ENCODE measurements at regions not wholly inside any gene's neighbourhood (a gene's known extent, or its start where the extent isn't known, plus 50 kb on each side); places are given as distances from the start of the nearest gene placed in this dataset.
"Not testable (repeated sequence)": the region's sequence is repeated elsewhere in the genome, so short reads cannot be mapped to it uniquely, and the experiment has no call there.

- DNase-seq: peak; percentile 54
Observed at GRCh38 chr3:104198131-104198530, 1168.6 kb upstream of the ALCAM start.

DNA sequence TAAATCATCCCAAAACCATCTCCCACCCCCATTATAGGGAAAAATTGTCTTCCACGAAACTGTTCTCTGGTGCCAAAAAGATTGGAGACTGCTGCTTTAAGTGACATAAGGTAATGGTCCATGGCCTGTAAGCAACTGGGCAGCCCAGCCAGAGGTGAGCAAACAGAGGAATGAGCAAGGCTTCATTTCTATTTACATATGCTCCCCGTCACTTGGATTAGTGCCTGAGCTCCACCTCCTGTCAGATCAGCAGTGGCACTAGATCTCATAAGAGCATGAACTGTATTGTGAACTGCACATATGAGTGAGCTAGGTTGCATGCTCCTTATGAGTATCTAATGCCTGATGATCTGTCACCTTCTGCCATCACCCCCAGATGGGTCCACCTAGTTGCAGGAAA is 1159.8 kb upstream of the ALCAM start:
- no peak for DNase-seq

- no peak for DNase-seq
Observed at GRCh38 chr3:104214277-104214676, 1152.4 kb upstream of the ALCAM start.

DNA sequence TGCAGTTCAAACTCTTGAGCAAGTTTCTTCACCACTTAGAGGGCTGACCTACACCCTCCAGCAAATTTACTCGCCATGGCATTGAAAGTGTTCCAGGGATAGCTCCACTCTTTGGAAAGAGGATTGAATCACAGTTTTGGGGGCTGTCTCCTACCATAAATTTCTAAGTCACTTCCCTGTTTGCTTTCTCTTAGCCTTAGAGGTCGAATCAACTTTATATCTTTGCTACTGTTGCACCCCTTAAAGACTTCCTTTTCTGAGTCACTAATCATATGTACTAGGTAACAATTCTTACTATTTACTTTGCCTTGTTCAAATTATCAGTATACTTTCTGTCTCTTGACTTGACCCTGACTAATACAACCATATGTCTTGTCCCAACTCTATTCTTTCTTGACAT is 1151.8 kb upstream of the ALCAM start:
- DNase-seq: no peak

DNA sequence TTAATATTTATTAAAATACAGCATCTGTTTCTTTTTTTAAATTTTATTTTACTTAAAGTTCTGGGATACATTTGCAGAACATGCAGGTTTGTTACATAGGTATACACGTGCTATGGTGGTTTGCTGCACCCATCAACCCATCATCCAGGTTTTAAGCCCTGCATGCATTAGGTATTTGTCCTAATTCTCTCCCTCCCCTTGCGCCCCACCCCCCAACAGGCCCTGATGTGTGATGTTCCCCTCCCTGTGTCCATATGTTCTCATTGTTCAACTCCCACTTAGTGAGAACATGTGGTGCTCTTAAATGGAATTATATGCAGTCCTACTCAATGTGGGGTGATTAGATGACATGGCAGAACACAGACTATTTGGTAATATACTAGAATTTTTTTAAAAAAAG is 1147.7 kb upstream of the ALCAM start:
- not testable (repeated sequence) for DNase-seq

DNA sequence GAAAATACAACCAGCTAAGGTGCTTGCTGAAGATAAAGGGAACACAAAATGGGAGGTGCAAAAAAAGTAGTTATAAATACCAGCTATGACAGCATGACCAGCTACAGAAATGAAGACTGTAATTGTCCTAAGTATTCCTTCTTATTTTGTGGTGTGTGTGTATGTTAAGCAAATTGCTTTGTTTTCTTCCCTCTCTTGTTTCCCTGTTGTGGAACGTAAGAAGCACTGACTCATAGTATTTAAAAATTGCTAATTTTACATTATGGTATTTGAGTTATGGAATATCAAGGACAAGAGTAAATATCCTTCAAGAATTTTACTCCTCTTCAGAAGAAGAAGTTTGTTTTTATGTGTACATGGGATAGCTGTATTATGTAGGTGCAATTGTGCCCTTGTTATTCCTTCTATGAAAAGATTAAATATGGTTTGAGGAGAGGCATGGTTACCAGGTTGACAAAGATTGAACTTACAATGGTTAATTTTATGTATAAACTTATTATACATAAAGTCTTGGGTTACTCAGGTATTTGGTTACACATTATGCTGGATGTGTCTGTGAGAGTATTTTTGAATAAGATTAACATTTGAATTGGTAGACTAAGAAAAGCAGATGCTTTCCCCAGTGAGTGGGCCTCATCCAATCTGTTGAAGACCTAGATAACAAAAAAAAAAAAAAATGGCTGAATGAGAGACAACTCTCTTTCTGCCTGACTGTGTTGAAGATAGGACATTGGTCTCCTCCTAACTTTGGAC is 1132.1 kb upstream of the ALCAM start:
- DNase-seq: no peak

- DNase-seq: no peak
Observed at GRCh38 chr3:104244680-104245220, 1122.0 kb upstream of the ALCAM start.

- no peak for DNase-seq
Observed at GRCh38 chr3:104245261-104245660, 1121.4 kb upstream of the ALCAM start.

DNA sequence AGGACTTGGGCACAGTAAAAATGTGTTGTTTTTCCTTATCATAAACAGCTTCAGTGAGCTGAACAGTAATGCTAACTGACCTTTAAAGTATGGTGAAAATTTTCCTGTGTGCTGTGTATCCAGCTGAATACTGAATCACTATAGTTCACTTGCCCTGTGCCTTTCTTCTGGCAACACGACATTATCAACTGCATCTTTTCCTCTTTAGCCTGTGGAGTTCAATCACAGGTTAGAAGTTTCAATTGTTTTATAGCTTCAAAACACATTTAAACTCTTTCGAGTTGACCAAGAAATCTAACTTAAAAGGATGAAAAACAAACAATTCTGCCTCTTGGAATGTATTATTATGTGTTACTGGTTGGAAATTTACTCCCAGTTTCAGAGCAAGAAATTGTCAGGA is 1120.7 kb upstream of the ALCAM start:
- DNase-seq: no peak

- no peak for DNase-seq
Observed at GRCh38 chr3:104257486-104257885, 1109.2 kb upstream of the ALCAM start.

DNA sequence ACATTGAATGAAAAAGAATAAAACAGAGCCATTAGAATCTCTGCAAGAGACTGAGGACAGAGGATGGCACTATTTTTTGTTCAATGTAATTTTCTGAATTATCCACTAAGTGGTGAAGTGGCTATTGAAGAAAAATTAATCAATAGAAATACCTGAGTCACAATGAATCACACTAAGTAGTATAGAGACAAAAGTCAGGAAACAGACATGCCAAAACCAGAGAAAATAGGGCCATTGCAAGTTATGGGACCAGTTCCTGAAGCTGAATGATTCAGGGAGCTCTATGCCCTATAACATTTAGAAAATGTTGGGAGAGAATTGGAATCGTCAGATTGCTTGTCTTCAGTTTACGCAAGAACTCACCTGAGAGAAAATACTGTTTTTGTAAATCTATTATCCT is 1103.2 kb upstream of the ALCAM start:
- no peak for DNase-seq

- DNase-seq: not testable (repeated sequence)
Observed at GRCh38 chr3:104266219-104266618, 1100.5 kb upstream of the ALCAM start.

DNA sequence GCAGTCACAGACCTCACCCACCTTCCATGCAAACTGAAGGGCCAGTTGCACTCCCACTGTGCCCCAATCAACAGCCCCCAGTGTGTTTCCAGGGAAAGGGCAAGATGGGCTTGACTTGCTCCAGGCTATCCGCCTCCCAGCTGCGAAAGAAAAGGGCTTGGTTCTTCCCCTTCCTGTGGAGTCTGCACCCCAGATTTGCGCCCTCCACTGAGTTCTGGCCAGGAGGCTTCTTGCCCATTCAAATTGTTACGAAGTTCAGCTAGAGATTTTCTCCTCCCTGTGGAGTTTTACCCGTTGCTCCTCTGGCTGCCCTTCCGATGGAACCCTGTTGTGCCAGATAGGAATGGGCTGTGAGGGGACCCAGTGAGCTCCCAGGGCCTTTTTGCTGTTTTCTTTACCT is 1096.9 kb upstream of the ALCAM start:
- DNase-seq: no peak

GRCh38 chr3:104273046-104273649 is 1093.6 kb upstream of the ALCAM start:
- peak; percentile 12 for DNase-seq

DNA sequence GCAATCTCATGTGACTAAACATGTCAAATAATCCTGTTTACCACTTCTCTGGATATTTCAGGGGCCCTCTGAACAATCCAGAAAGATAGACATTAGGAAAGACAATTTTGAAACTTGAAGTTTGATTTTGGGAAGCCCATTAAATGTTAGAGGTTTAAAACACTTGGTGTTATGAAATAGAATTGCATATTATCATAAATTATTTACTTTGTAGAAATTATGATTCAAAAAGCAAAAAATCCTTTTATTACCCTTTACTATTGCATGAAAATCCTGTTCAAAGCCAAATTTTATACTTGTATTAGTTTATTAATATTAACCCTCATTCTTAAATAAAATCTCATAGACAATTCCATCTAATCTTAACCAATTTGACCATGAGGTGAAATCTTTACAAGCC is 1091.5 kb upstream of the ALCAM start:
- DNase-seq: no peak

DNA sequence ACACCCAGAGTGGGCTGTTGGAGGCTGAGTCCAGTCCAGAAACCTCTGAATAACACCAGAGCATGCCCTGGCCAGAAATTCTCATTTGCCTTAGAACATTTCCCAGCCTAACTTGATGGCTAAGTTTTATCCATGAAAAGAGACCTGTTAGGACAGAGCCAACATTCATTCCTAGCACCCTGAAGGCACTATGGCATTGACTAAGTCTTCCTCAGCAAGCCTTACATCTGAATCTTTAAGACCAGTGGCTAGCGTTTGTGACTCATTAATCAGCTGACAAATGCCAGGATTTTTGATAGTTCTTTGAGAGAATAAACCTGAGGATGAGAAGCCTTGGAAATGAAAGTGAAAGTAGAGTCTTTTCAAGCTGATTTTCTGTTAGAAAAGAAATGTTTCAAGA is 1087.1 kb upstream of the ALCAM start:
- DNase-seq: no peak

DNA sequence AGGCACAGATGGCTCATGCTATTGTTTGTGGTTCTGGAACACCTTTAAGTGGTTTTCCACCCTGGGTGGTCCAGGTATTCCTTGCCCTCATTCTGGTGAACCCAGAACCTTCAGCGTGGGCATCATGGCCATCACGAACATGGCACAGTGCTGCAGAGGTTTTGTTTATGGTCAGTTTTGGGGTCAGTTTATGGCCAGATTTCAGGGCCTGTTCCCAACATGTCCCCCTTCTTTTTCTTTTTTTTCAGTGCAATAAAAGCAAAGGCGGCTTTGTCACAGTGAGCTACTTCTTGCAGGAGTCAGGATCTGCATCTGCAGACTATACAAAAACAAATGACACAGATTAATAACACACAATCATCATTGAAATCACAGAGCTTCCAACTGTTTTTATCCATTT is 1085.0 kb upstream of the ALCAM start:
- no peak for DNase-seq

- no peak for DNase-seq
Observed at GRCh38 chr3:104286645-104287044, 1080.1 kb upstream of the ALCAM start.

- DNase-seq: no peak
Observed at GRCh38 chr3:104291437-104291851, 1075.3 kb upstream of the ALCAM start.

GRCh38 chr3:104291878-104292277 is 1074.8 kb upstream of the ALCAM start:
- no peak for DNase-seq

- DNase-seq: no peak
Observed at GRCh38 chr3:104297617-104298016, 1069.1 kb upstream of the ALCAM start.

DNA sequence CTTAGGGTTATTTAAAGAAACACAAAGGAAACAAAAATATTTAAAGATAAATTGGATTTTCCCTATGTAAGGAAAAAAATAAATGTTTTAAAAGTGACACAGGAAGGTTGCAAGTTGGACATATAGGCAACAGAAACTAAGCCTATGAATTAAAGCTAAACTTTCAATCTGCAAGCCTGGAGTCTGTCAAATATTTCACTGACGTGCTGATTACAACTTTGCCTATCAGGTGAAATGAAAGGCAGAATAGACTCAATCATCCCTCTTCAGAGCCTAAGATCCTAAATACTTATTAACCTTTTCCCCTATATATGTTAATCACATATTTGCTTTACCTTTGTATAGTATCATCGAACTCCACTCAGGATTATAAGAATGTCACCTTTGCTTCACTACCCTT is 1068.0 kb upstream of the ALCAM start:
- no peak for DNase-seq

DNA sequence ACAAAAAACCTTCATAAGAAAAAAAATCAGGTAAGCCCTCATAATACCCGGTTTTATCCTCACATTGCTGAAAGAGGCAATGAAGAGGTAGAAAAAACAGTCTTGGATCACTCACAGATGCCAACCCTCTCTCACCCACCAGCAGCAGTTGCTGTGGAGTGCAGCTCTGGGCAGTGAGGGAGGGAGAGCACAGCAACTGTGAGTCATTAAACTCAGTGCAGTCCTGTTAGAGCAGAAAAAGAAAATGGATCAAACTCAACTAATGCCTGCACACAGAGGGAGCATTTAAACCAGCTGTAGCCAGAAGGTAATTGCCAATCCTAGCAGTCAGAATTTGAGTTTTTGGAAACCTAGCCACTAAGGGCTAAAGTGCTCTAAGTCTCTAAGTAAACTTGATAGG is 1050.6 kb upstream of the ALCAM start:
- no peak for DNase-seq

DNA sequence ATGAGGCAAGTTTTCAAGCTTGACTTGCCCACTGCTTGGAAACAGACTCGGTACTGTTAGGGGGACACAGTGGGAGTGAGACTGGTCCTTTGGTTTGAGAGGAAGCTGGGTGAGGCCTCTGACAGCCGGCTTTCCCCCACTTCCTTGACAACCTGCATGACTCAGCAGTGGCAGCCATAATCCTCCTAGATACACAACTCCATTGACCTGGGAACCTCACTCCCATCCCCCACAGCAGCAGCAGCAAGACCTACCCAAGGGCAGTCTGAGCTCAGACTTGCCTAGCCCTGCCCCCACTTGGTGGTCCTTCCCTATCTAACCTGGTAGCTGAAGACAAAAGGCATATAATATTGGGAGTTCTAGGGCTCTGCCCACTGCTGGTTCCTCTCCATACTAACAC is 1043.5 kb upstream of the ALCAM start:
- no peak for DNase-seq

DNA sequence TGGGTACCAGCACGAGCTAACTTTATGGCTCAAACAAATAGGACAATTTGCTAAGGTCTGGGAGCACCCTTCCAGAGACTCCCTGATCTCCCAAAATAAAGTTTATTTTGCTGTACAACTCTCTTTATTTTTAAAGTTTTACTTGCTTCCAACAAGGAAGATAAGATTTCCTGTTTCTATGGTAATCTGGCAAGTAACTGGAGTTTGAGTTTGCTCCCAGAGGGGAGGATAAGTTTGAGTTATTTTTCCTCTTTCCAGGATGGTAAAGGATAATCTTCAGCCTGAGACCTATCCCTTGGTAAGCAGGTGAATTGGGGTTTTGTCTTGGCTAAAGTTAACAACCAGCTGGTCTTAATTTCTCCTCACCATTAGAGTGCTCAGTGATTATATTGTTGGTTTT is 1019.4 kb upstream of the ALCAM start:
- no peak for DNase-seq
